ENCODE measurements at regions not wholly inside any gene's neighbourhood (a gene's known extent, or its start where the extent isn't known, plus 50 kb on each side); places are given as distances from the start of the nearest gene placed in this dataset.
A peak's percentile ranks its signal among the peaks of the same experiment; 100 is the strongest.

DNA sequence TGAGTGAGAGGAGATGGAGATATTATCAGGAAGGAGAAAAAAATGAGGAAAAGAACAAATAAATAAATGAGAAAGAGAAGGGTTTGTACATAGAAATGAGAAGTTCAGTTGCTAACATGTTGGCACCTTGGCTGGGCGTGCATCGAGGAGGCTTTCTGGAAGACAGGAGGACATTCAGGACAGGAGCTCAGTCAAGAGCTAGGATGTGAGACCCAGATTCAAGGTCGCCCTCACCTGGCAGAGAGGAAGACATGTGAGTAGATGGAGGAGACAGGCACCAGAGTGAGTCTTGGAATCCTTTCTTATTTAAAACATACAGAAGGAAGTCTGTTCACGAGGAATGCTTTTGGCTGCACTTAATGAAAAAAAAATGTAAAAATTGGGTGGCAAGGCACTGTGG, 640.9 kb downstream of the NPHP4 start:
- no peak for DNase-seq

DNA sequence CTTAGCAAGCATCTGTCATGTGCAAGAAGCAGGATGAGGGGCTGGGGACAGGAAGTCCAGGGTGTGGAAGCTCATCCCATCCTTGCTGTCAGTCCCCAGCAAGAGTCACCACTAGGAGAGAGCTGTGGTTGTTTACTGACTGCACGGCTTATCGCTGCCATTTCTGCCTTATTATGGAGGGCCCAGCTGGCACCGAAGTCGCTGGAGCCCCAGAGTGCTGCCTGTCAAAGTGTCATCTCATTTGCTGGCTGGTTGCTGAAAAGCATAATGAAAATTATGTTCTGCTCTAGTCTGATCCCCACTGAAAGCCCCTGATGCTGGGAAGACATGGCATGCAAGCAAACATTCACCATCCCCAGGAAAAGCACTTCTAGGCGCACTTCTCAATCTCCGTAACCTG, 642.7 kb downstream of the NPHP4 start:
- no peak for DNase-seq

DNA sequence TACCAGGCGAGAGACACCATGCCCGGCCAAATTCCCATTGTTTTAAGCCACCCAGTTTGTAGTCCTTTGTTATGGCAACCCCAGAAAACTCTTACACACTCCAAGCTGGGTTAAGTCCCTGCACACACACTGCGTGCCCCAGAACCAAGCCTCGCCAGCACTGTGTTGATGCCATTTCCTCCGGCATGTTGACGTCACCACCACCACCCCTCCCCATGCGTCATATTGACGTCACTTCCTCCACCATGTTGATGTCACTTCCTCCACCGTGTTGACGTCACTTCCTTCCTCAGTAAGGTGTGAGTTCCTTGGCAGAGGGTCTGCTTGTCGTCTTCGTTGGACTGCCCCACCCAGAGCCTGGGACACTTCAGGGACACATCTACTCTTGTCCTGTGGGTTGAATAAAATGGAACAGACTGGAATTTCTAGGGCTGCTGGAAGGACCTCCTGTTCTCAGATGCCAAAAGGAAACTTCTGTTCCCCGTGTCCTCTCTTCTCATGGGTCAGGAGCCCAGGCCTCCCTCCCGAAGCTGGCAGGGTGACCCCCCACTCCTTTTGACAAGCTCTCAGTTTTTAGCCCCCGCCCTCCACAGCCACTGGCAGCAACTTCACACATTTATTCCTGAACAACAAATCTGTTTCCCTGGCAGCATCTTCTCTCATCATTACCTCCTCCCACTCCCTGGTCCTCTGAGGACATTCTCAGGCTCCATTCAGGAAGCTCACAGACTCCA, 643.3 kb downstream of the NPHP4 start:
- DNase-seq: no peak

GRCh38 chr1:5347726-5348125, 644.5 kb downstream of the NPHP4 start:
- DNase-seq: no peak

GRCh38 chr1:5345556-5345955, 646.7 kb downstream of the NPHP4 start:
- no peak for DNase-seq

GRCh38 chr1:5343256-5344020, 648.8 kb downstream of the NPHP4 start:
- DNase-seq: no peak

GRCh38 chr1:5342830-5343229, 649.4 kb downstream of the NPHP4 start:
- no peak for DNase-seq

GRCh38 chr1:5342172-5342571, 650.1 kb downstream of the NPHP4 start:
- DNase-seq: no peak

DNA sequence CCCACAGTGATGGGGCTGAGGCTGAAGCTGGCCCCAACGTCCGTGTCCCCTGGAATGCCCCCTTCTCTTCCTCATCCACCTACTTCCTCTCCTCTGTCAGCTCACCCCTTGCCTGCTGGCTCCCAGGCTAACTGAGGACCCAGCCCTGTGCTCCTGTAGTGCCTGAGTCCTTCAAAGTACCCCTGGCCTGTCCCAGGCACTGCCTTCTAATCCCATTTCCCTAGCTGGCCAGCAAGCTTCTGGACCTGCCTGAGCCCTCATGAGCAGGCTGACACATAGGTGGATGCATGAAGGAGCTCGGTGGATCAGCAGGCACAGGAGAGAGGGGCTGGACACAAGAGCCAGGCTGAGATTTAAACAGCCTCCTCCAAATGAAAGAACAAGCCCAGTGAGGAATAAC, 650.8 kb downstream of the NPHP4 start:
- no peak for DNase-seq

DNA sequence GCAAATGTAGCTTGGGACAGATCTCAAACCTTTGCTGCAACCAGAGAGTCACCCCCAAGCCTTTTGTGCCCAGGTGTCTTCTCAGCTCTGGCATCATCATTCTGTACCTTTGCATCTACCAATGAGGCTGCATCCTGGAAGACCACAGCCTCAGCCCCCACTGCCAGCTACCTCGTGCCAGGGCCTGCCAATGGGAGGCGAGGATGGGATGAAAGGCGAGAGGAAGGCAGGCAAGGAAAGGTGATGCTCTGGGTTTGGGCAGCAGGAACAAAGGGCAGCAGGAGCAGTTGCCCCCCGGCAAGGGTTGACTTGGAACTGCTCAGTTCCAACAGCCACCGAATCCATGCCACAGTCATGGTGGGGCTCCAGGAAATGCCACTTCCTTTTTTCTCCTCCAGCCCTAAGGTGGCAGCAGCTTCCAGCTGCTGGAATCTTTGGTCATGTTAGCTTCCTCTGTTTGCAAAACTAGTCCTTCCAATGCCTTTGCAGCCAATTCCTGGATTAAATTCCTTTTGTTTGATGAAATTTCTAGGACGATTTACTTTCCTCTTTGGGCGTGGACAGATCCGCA, 651.6 kb downstream of the NPHP4 start:
- DNase-seq: no peak

DNA sequence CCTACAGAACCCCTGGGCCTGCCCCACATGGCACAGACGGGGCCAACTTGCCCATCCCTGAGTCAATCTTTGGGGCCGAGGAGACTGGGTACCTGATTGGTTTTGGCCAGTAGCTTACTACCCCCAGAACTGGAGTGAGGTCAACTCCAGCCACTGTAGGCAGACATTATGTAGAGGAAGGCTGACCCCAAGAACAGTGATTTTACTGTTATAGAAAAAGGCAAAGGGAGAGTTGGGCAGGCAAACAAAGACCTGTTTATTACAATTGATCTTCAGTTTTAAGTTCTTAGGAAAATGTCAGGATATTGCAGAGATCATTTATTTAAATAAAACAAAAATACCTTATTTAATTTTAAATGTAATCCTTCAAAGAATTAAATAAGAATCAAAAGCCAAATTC, 653.8 kb downstream of the NPHP4 start:
- no peak for DNase-seq

DNA sequence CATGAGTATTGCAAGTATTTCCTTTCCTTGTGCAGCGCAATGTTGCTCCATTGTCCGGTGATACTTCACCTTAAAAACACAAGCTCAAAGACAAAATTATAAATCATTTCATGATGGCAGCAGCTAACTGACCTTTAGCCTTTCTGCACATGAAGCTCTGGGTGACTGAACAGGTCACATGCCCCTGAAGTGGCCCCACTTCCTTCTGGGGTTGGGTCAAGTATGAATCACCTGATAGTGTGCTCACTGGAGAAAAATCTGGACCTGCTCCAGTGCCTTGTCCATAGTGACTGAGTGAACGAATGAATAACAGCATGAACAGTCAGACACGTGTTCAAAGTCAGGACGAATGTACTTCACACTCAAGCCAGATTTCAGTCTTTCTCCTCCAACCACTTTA, 658.9 kb downstream of the NPHP4 start:
- DNase-seq: no peak

GRCh38 chr1:5331101-5331500, 661.1 kb downstream of the NPHP4 start:
- no peak for DNase-seq

DNA sequence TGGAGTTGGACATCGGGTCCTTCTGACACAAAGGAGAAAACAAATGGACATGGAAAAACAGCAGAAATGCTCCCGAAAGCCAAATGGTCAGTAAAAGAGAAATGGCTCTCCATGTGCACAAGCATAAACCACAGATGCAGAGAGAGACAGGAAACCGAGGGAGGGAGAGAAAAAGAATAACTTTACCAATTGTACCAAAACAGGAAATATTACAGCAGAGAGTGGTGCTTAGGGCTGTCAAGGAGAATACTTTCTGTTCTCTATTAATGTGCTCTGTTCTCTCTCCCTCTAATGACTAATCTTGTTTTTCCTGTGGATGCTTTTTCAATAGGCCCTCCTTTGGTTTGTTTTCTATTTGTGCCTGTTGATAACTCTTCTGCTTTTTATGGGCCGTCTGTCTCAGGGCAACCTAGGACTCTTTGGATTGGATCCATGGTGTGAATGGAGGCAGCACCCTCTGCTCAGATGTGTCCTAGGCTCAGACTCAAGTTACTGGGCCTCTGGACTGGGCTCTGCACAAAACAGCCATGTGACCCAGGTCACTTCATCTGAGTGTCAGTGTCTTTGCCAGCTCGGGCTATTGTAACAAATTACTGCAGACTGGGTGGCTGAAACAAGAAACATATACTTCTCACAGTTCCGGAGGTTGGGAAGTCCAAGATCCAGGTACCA, 663.0 kb downstream of the NPHP4 start:
- DNase-seq: no peak

GRCh38 chr1:5324883-5325282, 667.3 kb downstream of the NPHP4 start:
- DNase-seq: no peak

GRCh38 chr1:5318143-5318816, 663.9 kb downstream of the AJAP1 start:
- DNase-seq: no peak

- DNase-seq: no peak
Observed at GRCh38 chr1:5317391-5317790, 663.0 kb downstream of the AJAP1 start.

GRCh38 chr1:5312862-5313261, 658.5 kb downstream of the AJAP1 start:
- DNase-seq: no peak

DNA sequence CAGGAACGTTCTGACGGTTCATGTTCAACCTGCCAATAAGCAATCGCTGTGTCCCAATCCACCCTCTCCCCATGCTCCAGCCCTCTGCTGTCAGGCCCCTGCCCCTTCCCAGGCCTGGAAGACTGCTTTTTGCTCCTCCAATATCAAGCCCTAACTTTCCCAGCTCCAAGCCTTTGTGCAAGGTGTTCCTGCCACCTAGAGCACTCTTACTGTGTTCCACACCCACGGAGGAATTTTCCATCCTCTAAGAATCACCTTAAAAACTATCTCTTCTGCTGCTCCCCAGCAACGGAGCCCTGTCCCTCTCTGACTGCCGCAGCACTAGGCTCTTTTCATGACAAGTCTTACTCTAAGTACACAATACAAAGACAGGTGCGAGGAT, 657.9 kb downstream of the AJAP1 start:
- peak; percentile 2 for DNase-seq

DNA sequence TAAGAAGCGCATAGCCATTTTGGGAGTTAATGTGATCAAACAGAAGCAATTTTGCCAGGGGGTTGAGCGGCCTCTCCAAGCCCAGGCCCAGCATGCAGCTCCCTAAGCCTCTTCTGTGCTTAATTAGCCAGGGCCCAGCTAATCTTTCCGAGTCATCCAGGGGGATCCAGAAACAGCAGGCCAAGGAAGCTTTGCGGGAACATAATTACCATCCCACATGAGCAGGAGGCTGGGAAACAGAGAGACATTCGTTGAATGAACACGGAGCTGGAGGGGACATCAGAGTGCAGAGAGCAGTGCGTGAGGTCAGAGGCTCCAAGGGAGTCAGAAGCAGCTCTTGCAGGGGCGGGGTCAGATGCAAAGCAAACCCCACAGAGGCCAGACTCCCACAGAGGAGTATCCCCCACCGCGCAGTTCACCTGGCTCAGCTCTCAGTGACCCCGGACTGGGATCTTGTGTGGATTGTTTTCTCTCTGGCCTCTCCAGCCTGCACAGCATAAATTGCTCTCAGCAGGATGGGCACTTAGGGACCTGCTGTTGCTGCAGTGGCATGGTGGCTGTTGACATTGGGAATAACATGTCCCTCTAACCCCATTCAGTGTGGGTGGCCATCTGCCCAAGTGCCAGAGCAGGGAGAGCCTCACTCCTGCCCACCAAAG, 657.4 kb downstream of the AJAP1 start:
- DNase-seq: peak; percentile 36

GRCh38 chr1:5311147-5311546, 656.7 kb downstream of the AJAP1 start:
- DNase-seq: no peak

- DNase-seq: no peak
Observed at GRCh38 chr1:5308249-5308648, 653.8 kb downstream of the AJAP1 start.

- DNase-seq: no peak
Observed at GRCh38 chr1:5304702-5305101, 650.3 kb downstream of the AJAP1 start.
